K562 (cell line): ENCODE measurements at regions not wholly inside any gene's neighbourhood (a gene's known extent, or its start where the extent isn't known, plus 50 kb on each side); places are given as distances from the start of the nearest gene placed in this dataset.

Source experiments
- CHD7 ChIP-seq: fragments of 200-600 bp; sonication (generic); IDR thresholded peaks from one replicate; pipeline ENCODE4 v1.6.1; 2012; ENCODE audit warnings: mild to moderate bottlenecking, low read depth, low read length, inconsistent platforms
- NCOA4 ChIP-seq: fragments of 450-650 bp; IDR thresholded peaks from 2 replicates; pipeline ENCODE4 v1.6.1; 2018; ENCODE audit warnings: mild to moderate bottlenecking; ENCODE audit not compliant: partially characterized antibody
- RAD21 ChIP-seq, 2 experiments: fragments of 250-450 bp in 1 of 2; fragments of 450-650 bp in 1 of 2; sonication (Bioruptor Pico) in 1 of 2; formaldehyde crosslinking in 1 of 2; IDR thresholded peaks in 1 of 2; conservative IDR thresholded peaks in 1 of 2; 2 replicates each; pipeline versions ENCODE4 v1.4.0 to v1.8.0; 2020 to 2022; ENCODE audit warnings: mild to moderate bottlenecking in 2 of 2, moderate library complexity in 1 of 2

GRCh38 chr5:2047341-2047927 lies 164.7 kb upstream of the IRX4 start (continued):
- TF ChIP-seq CHD7: no peak
- TF ChIP-seq NCOA4: no peak
- no peak for TF ChIP-seq RAD21 (CRISPR knock-in tag; conservative IDR thresholded peaks at IDR 0.05 in 1 of 2, IDR thresholded peaks at IDR 0.05 in 1 of 2)
